ENCODE measurements at regions not wholly inside any gene's neighbourhood (a gene's known extent, or its start where the extent isn't known, plus 50 kb on each side); places are given as distances from the start of the nearest gene placed in this dataset.
"Not testable (repeated sequence)": the region's sequence is repeated elsewhere in the genome, so short reads cannot be mapped to it uniquely, and the experiment has no call there.

- TF ChIP-seq EZH2 (IDR thresholded peaks at IDR 0.05): no peak
- TF ChIP-seq ZBTB33 (IDR thresholded peaks at IDR 0.05; ENCODE audit: extremely low read depth, insufficient replicate concordance, low read length): no peak
- no peak for TF ChIP-seq CBX3 (IDR thresholded peaks at IDR 0.05; ENCODE audit: low read depth)
- TF ChIP-seq REST (IDR thresholded peaks at IDR 0.05; ENCODE audit: low read depth): no peak
- TF ChIP-seq EZH2phosphoT487 (IDR thresholded peaks at IDR 0.05; ENCODE audit: borderline replicate concordance): no peak
- TF ChIP-seq ZFX (IDR thresholded peaks at IDR 0.05): no peak
- no peak for TF ChIP-seq SIN3A (IDR thresholded peaks at IDR 0.05; ENCODE audit: low read depth)
Observed at GRCh38 chr4:72709475-72709874, 140.5 kb upstream of the ADAMTS3 start (continued).

GRCh38 chr4:72706684-72707083 lies 137.7 kb upstream of the ADAMTS3 start:
- ChIA-PET CTCF (no interaction called here), RAD21 (ENCODE audit: low non-redundant PET in 1 of 2, low total read pairs in 2 of 2, uncharacterized antibody in 2 of 2, unreplicated experiment in 2 of 2) (no interaction called here), POLR2A (no interaction called here)
- Histone ChIP-seq H3K4me2 (ENCODE audit: low read length) (no peak overlapping the region), H3K9me2 (ENCODE audit: insufficient read depth) (no peaks in the 10 kb centered on the region), H3K9me3 (ENCODE audit: control insufficient read depth in 1 of 2, insufficient read depth in 1 of 2, low read depth in 1 of 2, low read length in 2 of 2) (no peaks in the 10 kb centered on the region), H3K79me2 (ENCODE audit: insufficient read depth, low read length) (no peaks in the 10 kb centered on the region), H3K27ac (ENCODE audit: low read depth, low read length) (no peak overlapping the region), H3K9ac (ENCODE audit: low read length) (no peak overlapping the region), H2AFZ (ENCODE audit: low read depth, low read length, poor library complexity, severe bottlenecking) (no peak overlapping the region), H3K4me3 (replicated peaks in 1 of 2; ENCODE audit: low read depth in 1 of 2, low read length in 2 of 2) (no peak overlapping the region), H3K36me3 (ENCODE audit: control insufficient read depth in 1 of 2, insufficient read depth in 2 of 2, low read length in 2 of 2) (no peaks in the 10 kb centered on the region), H3K27me3 (ENCODE audit: insufficient read depth, low read length) (no peaks in the 10 kb centered on the region), H3K4me1 (ENCODE audit: control insufficient read depth in 1 of 2, insufficient read depth in 2 of 2, low read length in 2 of 2) (no peaks in the 10 kb centered on the region), H4K20me1 (ENCODE audit: insufficient read depth) (no peaks in the 10 kb centered on the region; the same call in 1 of the 2 replicates)
- DNase-seq (ENCODE audit: low read depth, low spot score) (no peak), ATAC-seq (no peak)
- no TSS peak for BruUV-seq (replicated peaks)
- TF ChIP-seq POLR2A (IDR thresholded peaks at IDR 0.05; ENCODE audit: borderline replicate concordance, extremely low read depth, insufficient read depth, insufficient read length) (no peak), EGR1 (IDR thresholded peaks at IDR 0.05; ENCODE audit: low read depth) (no peak), ELF1 (IDR thresholded peaks at IDR 0.05; ENCODE audit: borderline replicate concordance, low read depth) (no peak), TCF7L2 (IDR thresholded peaks at IDR 0.05; ENCODE audit: borderline replicate concordance, extremely low read depth, insufficient read depth, insufficient read length) (no peak)
- intact Hi-C loops (cut with micrococcal nuclease): no loop called here

GRCh38 chr4:72704925-72705640 lies 136.1 kb upstream of the ADAMTS3 start:
- intact Hi-C loops (cut with micrococcal nuclease); H3K9me3 ChIP-seq (ENCODE audit: control insufficient read depth in 1 of 2, insufficient read depth in 1 of 2, low read depth in 1 of 2, low read length in 2 of 2); BruUV-seq (replicated peaks); H3K4me1 ChIP-seq (ENCODE audit: control insufficient read depth in 1 of 2, insufficient read depth in 2 of 2, low read length in 2 of 2); H3K27ac ChIP-seq (ENCODE audit: low read depth, low read length); DNase-seq (ENCODE audit: low read depth, low spot score); RAD21 ChIA-PET (ENCODE audit: low non-redundant PET in 1 of 2, low total read pairs in 2 of 2, uncharacterized antibody in 2 of 2, unreplicated experiment in 2 of 2); H3K9me2 ChIP-seq (ENCODE audit: insufficient read depth); H3K4me3 ChIP-seq (replicated peaks in 1 of 2; ENCODE audit: low read depth in 1 of 2, low read length in 2 of 2); H3K79me2 ChIP-seq (ENCODE audit: insufficient read depth, low read length); H3K27me3 ChIP-seq (ENCODE audit: insufficient read depth, low read length); H3K36me3 ChIP-seq (ENCODE audit: control insufficient read depth in 1 of 2, insufficient read depth in 2 of 2, low read length in 2 of 2); H2AFZ ChIP-seq (ENCODE audit: low read depth, low read length, poor library complexity, severe bottlenecking); H4K20me1 ChIP-seq (ENCODE audit: insufficient read depth); CTCF ChIA-PET; H3K4me2 ChIP-seq (ENCODE audit: low read length); ATAC-seq; POLR2A ChIA-PET; H3K9ac ChIP-seq (ENCODE audit: low read length): not testable (repeated sequence)

All from HCT116 (cell line).